ENCODE measurements at regions not wholly inside any gene's neighbourhood (a gene's known extent, or its start where the extent isn't known, plus 50 kb on each side); places are given as distances from the start of the nearest gene placed in this dataset.

GRCh38 chr4:133394971-133395627, 246.0 kb downstream of the PCDH10 start:
- TF ChIP-seq POLR2A (IDR thresholded peaks at IDR 0.05) = no peak
- TF ChIP-seq CTCF (IDR thresholded peaks at IDR 0.05) = no peak
